HepG2 (cell line): ENCODE measurements at regions not wholly inside any gene's neighbourhood (a gene's known extent, or its start where the extent isn't known, plus 50 kb on each side); places are given as distances from the start of the nearest gene placed in this dataset.

Source experiments
- AHDC1 ChIP-seq: sonication (generic); formaldehyde crosslinking; IDR thresholded peaks from 2 replicates; pipeline ENCODE4 v1.5.1; 2020; ENCODE audit warnings: mild to moderate bottlenecking, missing genetic modification reagents, borderline replicate concordance
- CBX1 ChIP-seq: IDR thresholded peaks from one replicate; pipeline ENCODE4 v1.6.1; 2016; ENCODE audit warnings: antibody characterized with exemption, low read depth
- JUNB ChIP-seq: sonication (generic); formaldehyde crosslinking; IDR thresholded peaks from 2 replicates; pipeline ENCODE4 v1.8.0; 2022; ENCODE audit warnings: missing genetic modification reagents, mild to moderate bottlenecking, borderline replicate concordance
- NFKB2 ChIP-seq: sonication (generic); formaldehyde crosslinking; IDR thresholded peaks from 2 replicates; pipeline ENCODE4 v1.4.0; 2020; ENCODE audit warnings: missing genetic modification reagents, borderline replicate concordance
- NFRKB ChIP-seq: fragments of 450-650 bp; IDR thresholded peaks from 2 replicates; pipeline ENCODE4 v1.6.1; 2017
- RFX5 ChIP-seq: IDR thresholded peaks from 2 replicates; pipeline ENCODE4 v1.6.1; 2011; ENCODE audit warnings: low read depth, low read length, improper control_type of control experiment
- TGIF2 ChIP-seq: IDR thresholded peaks from 2 replicates; pipeline ENCODE4 v1.6.1; 2016; ENCODE audit warnings: control low read depth, missing compliant biosample characterization
- TP53 ChIP-seq: sonication (generic); formaldehyde crosslinking; conservative IDR thresholded peaks from 2 replicates; pipeline ENCODE4 v1.4.0; 2020; ENCODE audit warnings: missing genetic modification reagents
- ZBTB40 ChIP-seq, 2 experiments: fragments of 450-650 bp in 1 of 2; sonication (generic) in 1 of 2; formaldehyde crosslinking in 1 of 2; IDR thresholded peaks; 2 replicates each; pipeline versions ENCODE4 v1.6.1 to v1.8.0; 2016 to 2022; ENCODE audit warnings: antibody characterized with exemption in 1 of 2, mild to moderate bottlenecking in 1 of 2, missing genetic modification reagents in 1 of 2
- ZBTB44 ChIP-seq: sonication (generic); formaldehyde crosslinking; IDR thresholded peaks from 2 replicates; pipeline ENCODE4 v1.4.0; 2020; ENCODE audit warnings: missing genetic modification reagents
- ZNF276 ChIP-seq: sonication (generic); formaldehyde crosslinking; IDR thresholded peaks from 2 replicates; pipeline ENCODE4 v1.4.0; 2020; ENCODE audit warnings: mild to moderate bottlenecking, low read depth, missing genetic modification reagents
- ZNF484 ChIP-seq: sonication (generic); formaldehyde crosslinking; IDR thresholded peaks from 2 replicates; pipeline ENCODE4 v1.5.1; 2020; ENCODE audit warnings: mild to moderate bottlenecking, low read depth, missing genetic modification reagents, borderline replicate concordance

GRCh38 chr10:121154846-121155245 lies 303.7 kb downstream of the WDR11 start (continued):
- TF ChIP-seq ZBTB40 (IDR thresholded peaks at IDR 0.05) (no peak), ZBTB40 (CRISPR knock-in tag; IDR thresholded peaks at IDR 0.05) (no peak), TGIF2 (0 out of 2 replicates have a peak, but pooled peaks have one; percentile 51), RFX5 (peak; percentile 24; the same call in 1 of the 2 replicates), ZBTB44 (CRISPR knock-in tag) (no peak), JUNB (CRISPR knock-in tag) (no peak), AHDC1 (CRISPR knock-in tag) (no peak), CBX1 (no peak), ZNF484 (CRISPR knock-in tag) (no peak), NFRKB (no peak), ZNF276 (CRISPR knock-in tag) (no peak), TP53 (CRISPR knock-in tag) (no peak), NFKB2 (CRISPR knock-in tag) (no peak)
